T-cell (primary cell): ENCODE measurements at regions not wholly inside any gene's neighbourhood (a gene's known extent, or its start where the extent isn't known, plus 50 kb on each side); places are given as distances from the start of the nearest gene placed in this dataset.

Experiments used
- ATAC-seq, 4 experiments: fragments of 200-7000 bp in 3 of 4; fragments of 150-1000 bp in 1 of 4; cut with Tn5 transposase; replicated peaks in 1 of 4; 1 replicate in 3 of 4; 2 replicates in 1 of 4; pipeline ENCODE4 v1.10.0; 2021; ENCODE audit warnings: moderate library complexity in 3 of 4, mild to moderate bottlenecking in 2 of 4, moderate number of reproducible peaks in 1 of 4
- CTCF ChIA-PET, 2 donors: fragments of 300-600 bp; sonication (Branson Sonifier 250); formaldehyde crosslinking; loops; one replicate each; lab custom pipeline; 2022; ENCODE audit warnings: antibody characterized with exemption in 2 of 2; lab: Charles Lee
- POLR2A ChIA-PET, 2 donors: fragments of 300-600 bp; sonication (Branson Sonifier 250); formaldehyde crosslinking; loops; one replicate each; lab custom pipeline; 2022; ENCODE audit warnings: antibody characterized with exemption in 2 of 2; lab: Charles Lee
- DNase-seq, 35 experiments: peaks; one replicate each; pipeline versions ENCODE4 v3.0.0 to v3.0.0-alpha.2; 2013 to 2023
- H3K27ac ChIP-seq: one replicate; pipeline ENCODE4 v1.5.1; 2013; ENCODE audit warnings: low read length
- H3K27me3 ChIP-seq, 2 experiments: replicated peaks in 1 of 2; 1 replicate in 1 of 2; 2 replicates in 1 of 2; pipeline versions ENCODE4 v1.6.1 to v1.7.0; 2013; ENCODE audit warnings: low read length in 1 of 2, mixed read lengths in 1 of 2; ENCODE audit not compliant: control insufficient read depth in 2 of 2, insufficient read depth in 2 of 2; ENCODE audit errors: extremely low read depth in 1 of 2
- H3K36me3 ChIP-seq, 2 donors: 1 replicate in 1 of 2; 2 replicates in 1 of 2; pipeline versions ENCODE4 v1.6.1 to v1.7.0; 2013; ENCODE audit warnings: low read length in 1 of 2; ENCODE audit not compliant: control insufficient read depth in 2 of 2, insufficient read depth in 1 of 2; ENCODE audit errors: extremely low read depth in 1 of 2
- H3K4me1 ChIP-seq, 2 experiments: 1 replicate in 1 of 2; 2 replicates in 1 of 2; pipeline versions ENCODE4 v1.6.1 to v1.7.0; 2013; ENCODE audit warnings: low read length in 2 of 2, mixed read lengths in 1 of 2; ENCODE audit not compliant: insufficient read depth in 2 of 2, control insufficient read depth in 1 of 2; ENCODE audit errors: extremely low read depth in 1 of 2
- H3K4me3 ChIP-seq, 2 donors: 1 replicate in 1 of 2; 2 replicates in 1 of 2; pipeline versions ENCODE4 v1.5.1 to v1.7.0; 2013; ENCODE audit warnings: mild to moderate bottlenecking in 2 of 2, low read length in 1 of 2, moderate library complexity in 1 of 2; ENCODE audit not compliant: control insufficient read depth in 1 of 2; ENCODE audit errors: extremely low read depth in 1 of 2
- H3K9me3 ChIP-seq: 2 replicates; pipeline ENCODE4 v1.7.0; 2013
- H3K27ac Mint-ChIP-seq, 2 donors: one replicate each; pipeline ENCODE4 v1.8.0; 2020 to 2021; ENCODE audit warnings: mild to moderate bottlenecking in 2 of 2, mixed read lengths in 2 of 2
- H3K27me3 Mint-ChIP-seq, 2 donors: one replicate each; pipeline ENCODE4 v1.8.0; 2021 to 2022; ENCODE audit warnings: mixed read lengths in 2 of 2
- H3K36me3 Mint-ChIP-seq: one replicate; pipeline ENCODE4 v1.8.0; 2021; ENCODE audit warnings: mixed read lengths
- H3K4me1 Mint-ChIP-seq, 3 donors: one replicate each; pipeline ENCODE4 v1.8.0; 2020 to 2022; ENCODE audit warnings: mixed read lengths in 3 of 3, mild to moderate bottlenecking in 1 of 3
- H3K4me3 Mint-ChIP-seq, 3 donors: one replicate each; pipeline ENCODE4 v1.8.0; 2020 to 2022; ENCODE audit warnings: mild to moderate bottlenecking in 3 of 3, mixed read lengths in 3 of 3, moderate library complexity in 3 of 3
- H3K9me3 Mint-ChIP-seq, 3 donors: one replicate each; pipeline ENCODE4 v1.8.0; 2020 to 2022; ENCODE audit warnings: mixed read lengths in 3 of 3
- WGBS: methylation state at CpG from one replicate; pipeline ENCODE4 v1.1.5; 2013; ENCODE audit warnings: missing lambda C conversion rate; ENCODE audit not compliant: insufficient coverage; 5-methylcytosine and 5-hydroxymethylcytosine counted together

- H3K9me3 ChIP-seq: no peaks in the 10 kb centered on the region
- no peak for DNase-seq
- no peaks in the 10 kb centered on the region for H3K36me3 Mint-ChIP-seq
- no peaks in the 10 kb centered on the region for H3K4me1 ChIP-seq
- H3K4me3 ChIP-seq: no peak overlapping the region
- POLR2A ChIA-PET: no interaction called here
- peaks cover 16 to 20% (median 18%) of the 10 kb centered on the region in 3 donors for H3K9me3 Mint-ChIP-seq
- 80% methylated on average over 1 of the region's 3 CpGs for WGBS
- no peaks in the 10 kb centered on the region for H3K4me1 Mint-ChIP-seq
- no peak overlapping the region for H3K27ac ChIP-seq
- no peaks in the 10 kb centered on the region for H3K27me3 Mint-ChIP-seq
- no peak for ATAC-seq
- no peaks in the 10 kb centered on the region for H3K36me3 ChIP-seq
- no peak overlapping the region for H3K4me3 Mint-ChIP-seq
- CTCF ChIA-PET: no interaction called here
- no peaks in the 10 kb centered on the region for H3K27me3 ChIP-seq
- H3K27ac Mint-ChIP-seq: no peak overlapping the region
These were observed 2376.7 kb downstream of the MAT2B start for GRCh38 chr5:165882099-165882498.

DNA sequence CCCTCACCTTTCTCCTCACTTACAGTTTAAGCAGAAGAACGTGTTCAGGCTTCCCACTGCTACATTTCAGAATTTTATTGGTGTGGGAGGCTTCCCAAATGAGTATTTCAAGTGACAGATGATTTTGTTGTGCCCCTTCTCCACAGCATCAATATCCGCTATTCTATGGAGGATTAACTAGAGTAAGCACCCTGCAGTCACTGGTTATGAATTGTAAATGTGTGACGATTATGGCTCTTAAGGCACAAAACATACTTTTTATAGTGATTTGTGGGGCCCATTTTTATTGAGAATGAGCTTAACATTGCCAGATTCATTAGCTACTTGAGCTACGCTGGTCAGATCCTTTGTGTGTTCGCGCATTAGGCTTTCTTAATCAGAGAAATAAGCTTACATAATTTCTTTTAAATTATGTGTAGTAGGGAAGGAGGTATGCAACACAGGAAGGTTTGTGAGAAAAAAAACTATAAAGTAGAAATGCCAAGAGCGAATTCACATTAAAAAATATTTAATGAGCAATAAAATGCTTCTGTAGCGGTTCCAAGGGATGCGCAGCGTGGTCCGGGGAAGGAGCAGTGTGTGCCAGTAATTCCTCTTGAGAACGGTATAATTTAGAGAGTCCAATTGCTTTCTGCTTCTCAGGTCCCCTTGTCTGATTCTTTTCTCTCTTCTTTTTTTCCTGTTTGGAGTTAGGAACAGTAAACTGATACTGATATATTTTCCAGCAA is 2380.4 kb downstream of the MAT2B start:
- no peaks in the 10 kb centered on the region for H3K4me1 Mint-ChIP-seq
- POLR2A ChIA-PET: no interaction called here

DNA sequence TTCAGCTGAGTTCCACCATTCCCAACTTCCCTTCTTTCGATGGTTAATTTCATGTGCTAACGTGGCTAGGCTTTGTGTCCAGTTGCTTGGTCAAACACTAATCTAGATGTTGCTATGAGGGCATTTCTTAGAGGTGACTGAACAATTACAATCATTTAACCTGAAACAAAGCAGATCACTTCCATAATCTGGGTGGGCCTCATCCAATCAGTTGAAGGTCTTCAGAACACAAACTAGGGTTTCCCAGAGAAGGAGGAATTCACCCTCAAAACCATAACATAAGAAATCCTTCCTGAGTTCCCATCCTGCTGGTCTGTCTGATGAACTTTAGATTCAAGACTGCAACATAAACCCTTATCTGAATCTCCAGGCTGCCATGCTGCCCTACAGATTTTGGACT is 2381.7 kb downstream of the MAT2B start:
- H3K27ac Mint-ChIP-seq: no peak overlapping the region
- no peaks in the 10 kb centered on the region for H3K4me1 ChIP-seq
- ChIA-PET CTCF (no interaction called here), POLR2A (no interaction called here)
- no CpG with 5 or more reads among the region's 2 CpGs for WGBS
- no peaks in the 10 kb centered on the region for H3K27me3 Mint-ChIP-seq
- ATAC-seq (no peak), DNase-seq (no peak)
- H3K4me3 ChIP-seq: no peak overlapping the region
- H3K36me3 Mint-ChIP-seq: no peaks in the 10 kb centered on the region
- H3K4me3 Mint-ChIP-seq: no peak overlapping the region
- H3K9me3 Mint-ChIP-seq: peaks cover 16 to 26% (median 19%) of the 10 kb centered on the region in 3 donors
- H3K27ac ChIP-seq: no peak overlapping the region
- H3K9me3 ChIP-seq: no peaks in the 10 kb centered on the region
- no peaks in the 10 kb centered on the region for H3K4me1 Mint-ChIP-seq
- no peaks in the 10 kb centered on the region for H3K36me3 ChIP-seq
- H3K27me3 ChIP-seq: no peaks in the 10 kb centered on the region

More for the DNA sequence above, 2380.4 kb downstream of the MAT2B start:
- ATAC-seq (no peak), DNase-seq (no peak)
- WGBS: 80% methylated on average over 5 of the region's 12 CpGs
- H3K9me3 ChIP-seq: no peaks in the 10 kb centered on the region
- no peaks in the 10 kb centered on the region for H3K36me3 ChIP-seq
- Mint-ChIP-seq H3K27ac (no peak overlapping the region), H3K27me3 (no peaks in the 10 kb centered on the region), H3K9me3 (peaks cover 18% of the 10 kb centered on the region in 3 donors), H3K4me3 (no peak overlapping the region), H3K36me3 (no peaks in the 10 kb centered on the region)
- no peak overlapping the region for H3K27ac ChIP-seq
- no peaks in the 10 kb centered on the region for H3K4me1 ChIP-seq
- no peak overlapping the region for H3K4me3 ChIP-seq
- CTCF ChIA-PET: no interaction called here
- H3K27me3 ChIP-seq: no peaks in the 10 kb centered on the region

DNA sequence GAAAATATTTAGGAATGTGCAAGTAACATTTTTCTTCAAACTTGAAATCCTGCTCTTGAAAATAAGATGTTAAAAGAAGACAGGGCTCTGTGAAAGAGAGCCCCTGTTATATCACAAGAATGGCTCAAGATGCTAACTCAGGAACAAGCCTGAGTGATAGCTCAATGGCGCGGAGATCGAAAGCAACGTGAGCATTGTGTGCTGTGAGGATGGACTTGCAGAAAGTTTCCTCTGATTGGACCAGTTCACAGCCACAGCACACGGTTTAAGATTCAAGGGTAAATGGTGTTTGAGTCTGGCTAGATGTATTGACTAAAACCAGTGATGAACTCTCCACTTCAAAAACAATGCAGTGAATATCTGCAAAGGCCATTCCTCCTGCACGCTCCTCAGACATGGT is 2387.0 kb downstream of the MAT2B start:
- H3K36me3 ChIP-seq: no peaks in the 10 kb centered on the region
- POLR2A ChIA-PET: no interaction called here
- ATAC-seq (no peak), DNase-seq (no peak)
- Mint-ChIP-seq H3K4me1 (no peaks in the 10 kb centered on the region), H3K27ac (no peak overlapping the region), H3K9me3 (peaks cover 12 to 32% (median 30%) of the 10 kb centered on the region in 3 donors), H3K27me3 (no peaks in the 10 kb centered on the region), H3K4me3 (no peak overlapping the region), H3K36me3 (no peaks in the 10 kb centered on the region)
- H3K27ac ChIP-seq: no peak overlapping the region
- WGBS: no CpG with 5 or more reads among the region's 6 CpGs
- H3K27me3 ChIP-seq: no peaks in the 10 kb centered on the region
- no peaks in the 10 kb centered on the region for H3K9me3 ChIP-seq
- CTCF ChIA-PET: no interaction called here
- no peaks in the 10 kb centered on the region for H3K4me1 ChIP-seq
- no peak overlapping the region for H3K4me3 ChIP-seq

GRCh38 chr5:165894916-165895315 is 2389.5 kb downstream of the MAT2B start:
- Mint-ChIP-seq H3K27ac (no peak overlapping the region), H3K27me3 (no peaks in the 10 kb centered on the region), H3K36me3 (no peaks in the 10 kb centered on the region), H3K9me3 (peaks cover 10 to 35% (median 26%) of the 10 kb centered on the region in 3 donors), H3K4me1 (no peaks in the 10 kb centered on the region), H3K4me3 (no peak overlapping the region)
- no peaks in the 10 kb centered on the region for H3K27me3 ChIP-seq
- ATAC-seq (no peak), DNase-seq (no peak)
- H3K9me3 ChIP-seq: no peaks in the 10 kb centered on the region
- POLR2A ChIA-PET: no interaction called here
- no peaks in the 10 kb centered on the region for H3K4me1 ChIP-seq
- H3K4me3 ChIP-seq: no peak overlapping the region
- WGBS: 71% methylated on average over 2 of the region's 3 CpGs
- CTCF ChIA-PET: interaction anchor here in 1 of 2 donors (0.5 kb wide), 1 partner anchor 51 kb away, joined by 3 read pairs; no protein-coding TSS in a partner anchor
- no peak overlapping the region for H3K27ac ChIP-seq
- H3K36me3 ChIP-seq: no peaks in the 10 kb centered on the region

- DNase-seq (no peak), ATAC-seq (no peak)
- H3K27ac ChIP-seq: no peak overlapping the region
- no peaks in the 10 kb centered on the region for H3K9me3 ChIP-seq
- no peaks in the 10 kb centered on the region for H3K27me3 ChIP-seq
- peaks cover 5 to 32% (median 5%) of the 10 kb centered on the region in 3 donors for H3K9me3 Mint-ChIP-seq
- H3K27ac Mint-ChIP-seq: no peak overlapping the region
- POLR2A ChIA-PET: no interaction called here
- no peaks in the 10 kb centered on the region for H3K27me3 Mint-ChIP-seq
- WGBS: 100% methylated on average over 1 of the region's 1 CpG
- no peaks in the 10 kb centered on the region for H3K4me1 Mint-ChIP-seq
- no peaks in the 10 kb centered on the region for H3K36me3 ChIP-seq
- H3K4me3 ChIP-seq: no peak overlapping the region
- no peak overlapping the region for H3K4me3 Mint-ChIP-seq
- no peaks in the 10 kb centered on the region for H3K36me3 Mint-ChIP-seq
- CTCF ChIA-PET: no interaction called here
- H3K4me1 ChIP-seq: no peaks in the 10 kb centered on the region
These were observed 2387.6 kb upstream of the WWC1 start for GRCh38 chr5:165903835-165904234.
